Kidney capillary endothelial cell (primary cell): ENCODE measurements at regions not wholly inside any gene's neighbourhood (a gene's known extent, or its start where the extent isn't known, plus 50 kb on each side); places are given as distances from the start of the nearest gene placed in this dataset.

Experiments
- DNase-seq: peaks from one replicate; pipeline ENCODE4 v3.0.0-alpha.2; 2018; ENCODE audit warnings: low spot score

- DNase-seq: no peak
Measured at GRCh38 chr14:48874711-48875110, 711.5 kb downstream of the RPS29 start.

GRCh38 chr14:48857366-48857765 lies 728.8 kb downstream of the RPS29 start:
- no peak for DNase-seq

- DNase-seq: no peak
Measured at GRCh38 chr14:48853159-48853558, 733.0 kb downstream of the RPS29 start.

DNA sequence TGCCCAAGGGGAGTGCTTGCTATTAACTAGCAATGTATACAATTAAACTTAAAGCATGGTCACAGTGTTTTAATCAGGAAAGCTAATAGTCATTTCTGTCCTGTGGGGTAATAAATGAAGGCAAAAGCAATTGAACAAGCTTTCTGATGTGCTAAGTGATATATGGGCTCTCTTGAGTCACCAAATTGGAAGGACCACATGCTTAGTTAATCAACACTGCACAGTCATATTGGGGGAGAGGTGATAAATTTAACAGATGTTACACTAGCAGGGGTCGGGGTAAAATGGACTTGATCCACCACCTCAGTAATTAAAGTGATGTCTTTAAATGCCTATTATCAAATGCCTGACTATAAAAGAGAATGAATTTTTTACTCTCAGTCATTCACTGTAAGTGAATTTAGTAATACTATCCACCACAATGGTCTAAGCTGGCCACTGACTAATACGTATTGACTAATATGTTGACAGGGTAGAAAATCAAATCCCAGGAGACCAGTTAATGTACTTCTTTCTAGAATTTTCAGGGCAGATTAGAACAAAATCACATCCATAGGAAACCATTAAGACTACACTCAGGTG lies 736.3 kb downstream of the RPS29 start:
- no peak for DNase-seq

- DNase-seq: no peak
Measured at GRCh38 chr14:48842785-48843184, 743.4 kb downstream of the RPS29 start.

GRCh38 chr14:48826058-48826457 lies 760.1 kb downstream of the RPS29 start:
- no peak for DNase-seq

DNA sequence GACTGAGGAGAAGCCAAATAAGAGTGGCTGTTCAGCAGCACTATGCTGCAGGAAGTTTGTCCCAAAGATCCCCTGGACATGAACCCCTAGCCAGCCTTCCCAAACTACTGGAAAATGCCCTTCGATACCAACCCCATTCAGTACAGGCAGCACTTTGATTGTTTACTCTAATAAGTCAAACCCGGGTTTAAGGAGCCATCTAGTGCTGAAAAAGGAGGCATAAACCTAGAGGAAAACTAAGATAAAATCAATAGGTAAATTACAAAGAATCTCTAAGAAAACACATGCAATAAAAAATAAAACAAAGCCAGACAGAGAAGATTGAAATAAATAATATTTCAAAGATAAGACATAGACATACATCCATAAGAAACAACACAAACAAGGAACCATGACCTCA lies 771.6 kb downstream of the RPS29 start:
- DNase-seq: no peak

- DNase-seq: no peak
Measured at GRCh38 chr14:48805315-48805714, 780.9 kb downstream of the RPS29 start.

DNA sequence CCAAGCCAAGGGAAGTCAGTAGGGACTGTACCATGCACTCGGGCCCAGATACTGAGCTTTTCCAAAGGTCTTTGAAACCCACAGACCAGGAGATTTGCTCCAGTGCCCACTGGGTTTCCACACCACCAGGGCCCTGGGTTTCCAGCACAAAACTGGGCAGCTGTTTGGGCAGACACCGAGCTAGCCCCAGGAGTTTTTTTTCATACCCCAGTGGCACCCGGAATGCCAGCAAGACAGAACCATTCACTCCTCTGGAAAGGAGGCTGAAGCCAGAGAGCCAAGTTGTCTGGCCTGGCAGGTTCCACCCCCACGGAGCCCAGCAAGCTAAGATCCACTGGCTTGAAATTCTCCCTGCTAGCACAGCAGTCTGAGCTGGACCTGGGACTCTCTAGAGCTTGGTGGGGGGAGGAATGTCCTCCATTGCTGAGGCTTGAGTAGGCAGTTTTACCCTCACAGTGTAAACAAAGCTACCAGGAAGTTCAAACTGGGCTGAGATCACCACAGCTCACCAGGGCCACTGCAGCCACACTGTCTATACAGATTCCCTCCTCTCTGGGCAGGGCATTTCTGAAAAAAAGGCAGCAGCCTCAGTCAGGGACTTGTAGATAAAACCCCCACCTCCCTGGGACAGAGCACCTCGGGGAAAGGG lies 793.7 kb downstream of the RPS29 start:
- no peak for DNase-seq

GRCh38 chr14:48788771-48789170 lies 797.4 kb downstream of the RPS29 start:
- no peak for DNase-seq

- DNase-seq: no peak
Measured at GRCh38 chr14:48786498-48786897, 799.7 kb downstream of the RPS29 start.

DNA sequence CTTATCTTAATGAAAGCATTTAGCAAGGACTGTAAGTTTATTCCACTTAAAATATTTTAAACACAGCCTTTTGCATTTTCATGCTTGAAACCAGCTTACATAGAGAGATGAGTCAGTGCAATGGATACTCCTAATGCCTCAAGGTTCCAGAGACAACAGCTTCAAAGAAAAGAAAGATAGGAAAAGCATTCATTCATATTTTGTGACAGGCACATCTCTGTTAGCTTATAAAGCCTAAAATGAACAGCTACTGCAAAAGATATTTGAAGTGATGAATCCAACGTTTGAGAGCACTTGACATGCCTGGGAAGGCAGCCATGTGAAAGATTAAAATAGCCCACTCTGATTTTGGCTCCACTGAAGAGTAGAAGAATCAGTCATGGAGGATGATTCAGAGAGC lies 814.5 kb downstream of the RPS29 start:
- no peak for DNase-seq

DNA sequence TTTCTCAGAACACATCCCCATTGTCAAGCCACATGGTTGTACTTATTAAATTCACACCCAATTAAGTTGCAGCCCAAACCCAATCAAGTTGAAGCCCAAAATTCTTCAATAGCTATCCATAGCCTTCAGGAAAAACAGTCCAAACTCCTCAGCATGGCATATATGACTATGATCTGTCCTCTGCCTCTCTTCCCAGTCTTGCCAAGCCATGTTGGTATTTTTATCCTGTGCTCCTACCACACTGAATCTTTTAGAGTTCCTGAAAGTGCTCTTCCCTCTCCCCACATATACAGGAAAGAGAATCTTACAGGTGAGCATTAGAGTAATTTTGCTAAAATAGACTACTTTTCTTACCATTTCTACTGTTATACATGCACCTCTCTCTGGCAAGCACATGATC lies 834.9 kb downstream of the RPS29 start:
- DNase-seq: no peak

- DNase-seq: no peak
Measured at GRCh38 chr14:48748151-48748675, 838.0 kb downstream of the RPS29 start.

- no peak for DNase-seq
Measured at GRCh38 chr14:48747561-48748089, 838.6 kb downstream of the RPS29 start.

- no peak for DNase-seq
Measured at GRCh38 chr14:48744202-48744601, 842.0 kb downstream of the RPS29 start.

DNA sequence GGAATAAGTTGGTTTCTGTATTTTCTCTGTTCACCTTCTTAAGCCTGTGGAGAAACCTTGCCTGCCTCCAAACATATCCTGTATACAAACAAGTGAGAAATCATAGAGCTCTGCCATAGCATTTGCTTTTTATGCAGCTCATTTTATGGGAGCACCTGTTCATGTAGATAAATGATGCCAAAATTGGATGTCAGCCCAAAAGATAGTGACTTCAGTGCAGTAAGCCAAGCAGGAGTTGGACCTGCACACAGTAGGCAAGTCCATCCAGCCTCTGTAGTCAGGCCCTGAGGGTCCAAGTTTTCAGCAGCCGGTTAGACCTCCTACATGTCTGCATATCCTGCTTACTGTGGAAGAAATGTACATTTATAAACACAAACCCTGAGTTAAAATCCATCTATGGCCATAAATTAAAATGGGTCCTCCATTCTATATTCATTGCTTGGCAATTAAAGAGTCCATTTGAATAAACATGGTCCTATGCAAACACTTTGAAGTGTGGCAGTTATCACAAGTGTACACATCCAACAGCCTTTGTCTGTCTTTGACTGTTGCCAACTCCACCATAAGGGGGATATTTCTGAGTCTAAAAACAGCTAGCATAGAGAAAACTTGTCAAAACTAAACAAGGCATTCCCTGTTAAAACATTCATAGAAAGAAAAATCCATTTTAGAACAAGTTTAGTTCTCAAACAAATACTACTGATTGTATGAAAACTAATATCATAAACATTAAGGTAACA lies 847.8 kb downstream of the RPS29 start:
- no peak for DNase-seq

- DNase-seq: no peak
Measured at GRCh38 chr14:48735607-48736006, 850.6 kb downstream of the RPS29 start.

DNA sequence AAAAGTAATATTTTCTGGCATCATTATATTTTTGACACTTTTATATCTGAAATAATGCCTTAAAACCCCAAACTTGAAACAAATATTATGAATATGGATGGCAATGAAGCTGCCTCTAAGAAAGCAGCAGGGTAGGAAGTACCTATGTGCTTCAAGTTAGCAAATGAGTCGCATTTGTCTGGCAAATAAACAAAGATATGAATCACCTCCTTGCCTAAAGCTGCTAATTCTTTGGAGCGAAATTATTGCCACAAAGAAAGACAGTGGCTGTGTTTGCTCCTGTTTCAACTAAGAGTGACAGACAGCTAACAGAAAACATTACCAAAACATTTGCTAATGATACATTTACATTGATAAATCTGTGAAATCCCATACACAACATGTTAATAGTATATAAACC lies 854.9 kb downstream of the RPS29 start:
- no peak for DNase-seq

DNA sequence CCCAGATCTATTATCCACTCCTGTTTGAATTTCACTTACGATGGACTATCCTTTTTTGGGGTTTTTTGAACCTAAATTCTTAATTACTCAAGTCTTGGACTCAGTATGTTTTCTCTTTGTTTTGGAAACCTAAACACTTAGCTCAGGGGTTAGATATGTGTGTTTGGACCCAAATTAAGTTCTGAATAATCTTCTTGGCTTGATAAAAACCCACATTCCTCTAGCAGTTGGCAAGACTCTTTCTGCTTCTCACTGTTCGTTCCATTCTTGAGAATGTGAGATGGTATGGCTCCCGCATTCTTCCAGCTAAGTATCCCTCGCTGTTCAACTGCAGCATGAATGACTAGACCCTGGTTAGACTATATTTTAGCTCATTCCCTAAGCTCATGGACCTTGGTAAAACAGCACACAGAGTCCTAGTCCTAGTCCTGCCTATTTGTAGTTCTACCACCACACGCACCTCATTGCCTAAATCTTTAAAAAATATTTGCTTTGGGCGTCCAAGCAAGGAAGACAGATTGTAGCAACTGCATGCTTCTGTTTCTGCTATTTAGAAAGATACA lies 860.0 kb downstream of the RPS29 start:
- no peak for DNase-seq

GRCh38 chr14:48725051-48725734 lies 861.0 kb downstream of the RPS29 start:
- DNase-seq: no peak

DNA sequence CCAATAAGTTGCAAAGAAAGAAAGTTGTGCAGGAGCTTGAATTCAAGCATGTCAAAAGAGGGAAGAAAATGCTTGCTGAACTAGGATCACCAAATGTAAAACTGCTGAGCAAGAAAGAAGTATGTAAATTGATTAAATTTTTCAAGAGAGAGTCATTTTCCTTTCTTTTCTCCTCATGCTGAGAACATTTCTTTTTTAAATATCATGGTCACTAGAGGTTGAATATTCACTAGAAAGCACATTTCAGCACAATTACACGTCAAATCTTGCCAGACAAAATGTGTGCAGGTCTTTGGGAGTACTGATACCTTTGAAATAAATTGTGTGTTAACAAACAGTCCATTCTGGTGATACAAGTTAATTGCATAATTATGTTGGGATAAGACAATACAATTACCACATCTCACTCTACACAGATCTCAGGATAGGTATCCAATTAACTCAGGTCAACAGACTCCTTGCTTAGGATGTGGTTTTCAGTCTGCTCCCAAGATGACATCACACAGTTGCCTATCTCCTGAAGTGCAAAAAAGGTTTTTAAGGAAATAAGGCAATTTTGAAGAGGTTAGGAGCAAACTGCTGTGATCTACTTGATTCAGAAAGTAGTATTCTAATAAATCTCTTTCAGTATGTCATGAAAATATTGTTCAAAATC lies 862.2 kb downstream of the RPS29 start:
- DNase-seq: no peak
